GM21381 (cell line): ENCODE measurements at regions not wholly inside any gene's neighbourhood (a gene's known extent, or its start where the extent isn't known, plus 50 kb on each side); places are given as distances from the start of the nearest gene placed in this dataset.
"Not testable (repeated sequence)": the region's sequence is repeated elsewhere in the genome, so short reads cannot be mapped to it uniquely, and the experiment has no call there.

Experiments
- ATAC-seq: cut with Tn5 transposase; IDR thresholded peaks from one replicate; pipeline ENCODE4 v1.9.1; 2021; ENCODE audit warnings: mild to moderate bottlenecking, moderate library complexity; ENCODE audit not compliant: unreplicated experiment

DNA sequence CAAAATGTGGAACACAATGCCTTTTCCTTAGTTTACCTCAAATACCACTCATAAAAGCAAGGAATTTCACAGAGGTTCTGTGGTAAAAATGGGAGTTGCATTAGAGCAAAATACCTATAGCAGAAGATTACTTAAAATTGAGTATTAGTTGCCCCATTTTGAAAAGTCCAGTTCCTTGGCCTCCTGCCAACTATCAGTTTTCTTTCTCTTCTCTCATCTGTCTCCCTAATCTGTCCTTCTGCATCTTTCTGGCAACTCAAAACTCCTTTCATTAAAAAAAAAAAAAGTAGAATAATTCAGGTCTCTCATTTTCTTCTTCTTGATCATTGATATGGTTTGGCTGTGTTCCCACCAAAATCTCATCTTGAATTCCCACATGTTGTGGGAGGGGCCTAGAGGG, 127.3 kb downstream of the ATP23 start:
- no peak for ATAC-seq

DNA sequence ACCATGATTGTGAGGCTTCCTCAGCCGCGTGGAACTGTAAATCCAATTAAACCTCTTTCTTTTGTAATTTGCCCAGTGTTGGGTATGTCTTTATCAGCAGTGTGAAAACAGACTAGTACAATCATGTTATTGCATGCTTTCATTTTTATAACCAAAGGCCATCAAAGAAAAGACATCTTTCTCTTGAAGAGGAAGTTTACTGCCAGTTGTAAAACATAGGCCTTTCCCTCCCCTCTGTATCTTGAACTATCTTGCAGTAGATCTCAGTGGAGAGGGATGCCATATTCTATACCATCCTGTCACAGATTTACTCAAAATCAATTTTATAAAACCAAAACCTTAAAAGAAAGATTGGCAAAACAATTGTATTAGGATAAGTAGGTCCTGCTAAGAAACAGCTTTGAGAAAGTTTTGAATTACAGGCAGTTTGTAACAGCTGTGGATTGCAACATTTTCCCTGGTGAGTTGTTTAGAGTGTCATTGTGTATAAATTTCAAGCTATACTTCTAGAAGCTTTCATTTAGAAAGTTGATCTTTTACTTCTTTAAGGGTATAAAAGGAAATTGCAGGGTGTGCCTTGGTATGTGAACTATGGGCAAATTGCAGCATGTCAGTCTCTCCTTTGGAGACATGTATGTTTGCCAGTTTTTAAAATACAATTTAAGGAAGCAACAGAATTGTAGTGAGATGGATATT, 128.0 kb downstream of the ATP23 start:
- no peak for ATAC-seq

DNA sequence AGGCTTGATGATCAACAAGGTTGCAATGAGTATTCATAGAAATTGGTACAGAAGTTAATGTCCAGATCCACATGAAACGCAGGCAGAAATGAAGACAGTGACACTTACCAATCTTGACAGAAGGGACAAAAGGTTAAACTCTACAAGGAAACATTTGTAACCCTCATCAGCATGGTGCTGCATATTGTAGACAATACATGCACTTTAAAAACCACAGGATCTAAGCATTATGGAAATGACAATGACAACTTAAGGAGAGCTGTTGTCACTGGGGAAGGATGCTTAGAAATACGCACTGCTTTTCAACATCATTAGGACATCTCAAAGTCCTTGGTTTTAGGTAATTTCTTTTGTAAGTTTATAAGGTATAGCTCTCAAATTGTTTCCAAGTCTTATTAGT, 130.6 kb downstream of the ATP23 start:
- ATAC-seq = no peak

DNA sequence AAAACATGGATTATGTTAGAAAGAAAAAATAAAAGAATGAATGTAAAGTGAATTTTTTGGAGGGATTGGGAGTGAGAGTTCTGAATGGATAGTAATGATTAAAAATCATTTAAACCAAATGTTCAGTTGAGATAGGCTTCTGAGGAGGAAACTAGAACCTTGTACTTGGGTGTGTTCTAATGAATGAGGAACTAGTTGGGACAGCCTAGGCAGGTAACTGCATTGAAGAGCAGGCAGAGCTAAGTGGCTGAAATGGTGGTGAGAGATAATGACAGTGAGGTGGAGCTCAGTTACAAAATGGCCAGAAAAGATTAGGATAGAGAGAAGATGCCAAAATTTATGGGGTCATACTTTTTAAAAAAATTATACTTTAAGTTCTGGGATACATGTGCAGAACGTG, 132.9 kb downstream of the ATP23 start:
- no peak for ATAC-seq

DNA sequence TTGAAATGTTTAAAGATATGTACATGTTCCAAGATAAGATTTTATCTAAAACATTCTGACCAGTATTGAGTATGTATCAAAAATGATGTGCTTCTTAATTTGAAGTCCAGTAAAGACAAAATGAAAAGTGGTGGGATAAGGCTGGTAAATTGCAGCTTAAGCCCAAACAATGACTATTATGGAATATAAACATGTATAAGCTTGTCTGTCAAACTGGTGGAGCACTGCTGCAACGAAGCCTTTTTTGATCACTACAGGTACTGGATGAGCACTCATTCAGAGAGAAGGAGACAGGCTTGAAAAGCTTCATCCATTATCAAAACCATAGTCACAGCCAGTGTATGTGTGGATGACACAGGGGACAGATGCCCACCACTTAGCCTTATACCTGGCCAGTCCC, 138.4 kb downstream of the ATP23 start:
- ATAC-seq = no peak

DNA sequence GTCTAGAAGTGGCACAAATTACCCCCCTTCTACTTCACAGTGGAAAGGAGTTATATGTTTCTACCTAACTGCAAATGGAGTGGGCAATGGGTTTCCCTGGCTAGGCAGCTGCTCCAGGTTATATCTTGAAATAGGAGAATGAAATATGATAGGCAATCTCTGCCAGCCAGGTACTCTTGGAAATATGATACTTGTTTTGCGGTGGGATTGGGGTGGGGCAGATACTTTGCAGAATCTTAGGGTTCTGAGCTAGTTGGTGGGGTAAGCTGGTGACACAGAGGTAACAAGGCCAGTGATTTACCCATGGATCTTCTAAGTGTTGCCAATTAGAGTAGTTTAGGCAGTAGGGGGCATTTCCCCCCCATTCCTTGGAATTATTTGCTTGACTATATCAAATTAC, 140.1 kb downstream of the ATP23 start:
- no peak for ATAC-seq

DNA sequence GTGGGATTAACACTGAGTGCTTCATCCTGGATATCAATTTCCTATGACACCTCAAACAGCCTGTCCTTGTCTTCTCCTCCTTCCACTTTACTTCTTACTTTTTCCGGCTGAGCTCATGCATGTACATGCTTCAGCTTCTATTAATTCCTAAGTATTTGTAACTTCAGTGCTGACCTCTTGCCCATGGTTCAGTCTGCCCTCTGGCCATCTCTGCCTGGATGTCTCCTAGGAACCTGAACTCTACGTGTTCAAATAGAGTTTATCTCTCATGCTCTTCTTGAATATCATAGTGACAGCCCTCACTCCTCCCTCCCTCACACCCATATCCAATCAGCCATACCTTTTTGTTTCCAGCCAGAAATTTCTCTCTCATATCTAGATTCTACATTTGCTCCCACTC, 141.6 kb downstream of the ATP23 start:
- no peak for ATAC-seq

DNA sequence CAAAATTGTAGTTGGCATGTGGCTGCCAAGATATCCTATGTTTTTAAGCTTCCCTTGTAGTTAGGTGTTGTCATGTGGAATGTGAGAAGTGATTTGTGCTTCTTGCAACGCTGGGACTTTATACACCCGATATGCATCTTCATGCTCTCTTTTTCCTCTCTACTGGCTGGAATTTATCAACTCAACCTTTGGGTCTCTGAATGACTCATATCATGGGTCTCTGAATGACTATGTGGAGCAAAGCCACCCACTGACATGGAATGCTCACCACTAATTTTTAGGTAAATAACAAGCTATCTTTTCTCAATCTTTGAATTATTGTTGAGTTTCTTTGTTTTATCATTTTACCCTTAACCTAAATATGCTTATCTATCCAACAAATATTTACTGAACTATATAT, 144.6 kb downstream of the ATP23 start:
- no peak for ATAC-seq

DNA sequence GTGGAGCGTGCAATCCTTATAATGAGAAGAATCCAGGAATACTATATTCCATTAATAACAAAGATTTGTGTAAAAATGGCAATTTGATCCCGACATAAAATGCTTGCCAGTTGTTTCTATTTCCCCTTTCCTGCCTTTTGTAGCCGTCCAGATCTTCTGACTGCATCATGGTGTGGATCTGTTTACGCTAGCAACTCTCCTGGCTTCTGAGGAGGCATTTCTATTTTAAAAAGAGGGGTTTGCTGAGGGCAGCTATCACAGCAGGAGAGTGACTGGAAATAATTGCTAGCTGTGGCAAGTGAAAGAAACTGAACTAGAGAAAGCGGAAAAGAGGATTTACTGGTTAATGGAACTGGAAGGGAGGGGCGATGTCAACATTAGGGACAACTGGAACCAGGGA, 145.6 kb downstream of the ATP23 start:
- ATAC-seq = no peak

DNA sequence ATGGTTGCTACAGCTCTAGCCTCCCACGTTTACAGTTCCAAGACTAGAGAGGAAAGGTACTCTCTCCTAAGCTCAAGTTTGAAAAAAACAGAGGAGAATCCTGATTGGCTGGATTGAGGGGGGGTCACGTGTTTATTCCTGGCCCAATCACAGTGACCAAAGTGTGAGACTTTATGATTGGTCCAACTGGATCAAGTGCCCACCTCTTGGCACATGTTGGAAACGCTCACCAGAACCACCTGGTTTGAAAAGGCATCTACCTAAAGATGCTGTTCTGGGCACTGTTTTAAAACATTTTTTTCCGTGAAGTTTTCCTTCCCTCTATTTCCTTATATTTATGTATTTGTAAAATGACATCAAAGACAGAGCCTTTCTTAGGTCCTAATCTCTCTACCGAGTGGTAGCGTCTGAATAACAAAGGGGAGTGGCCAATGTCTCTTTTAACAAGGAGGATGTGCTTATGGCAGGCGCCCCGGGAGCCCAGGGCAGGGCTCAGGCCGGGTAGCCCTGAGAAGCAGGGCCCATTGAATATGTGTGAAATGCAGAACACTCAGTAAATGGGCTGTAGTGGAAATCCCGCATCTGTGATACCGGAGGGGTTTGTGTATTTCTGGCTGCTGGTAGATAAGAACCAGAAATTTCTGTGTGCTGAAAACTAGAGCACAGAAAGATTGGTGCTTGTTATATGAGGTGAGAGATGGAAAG, 146.2 kb downstream of the ATP23 start:
- no peak for ATAC-seq

DNA sequence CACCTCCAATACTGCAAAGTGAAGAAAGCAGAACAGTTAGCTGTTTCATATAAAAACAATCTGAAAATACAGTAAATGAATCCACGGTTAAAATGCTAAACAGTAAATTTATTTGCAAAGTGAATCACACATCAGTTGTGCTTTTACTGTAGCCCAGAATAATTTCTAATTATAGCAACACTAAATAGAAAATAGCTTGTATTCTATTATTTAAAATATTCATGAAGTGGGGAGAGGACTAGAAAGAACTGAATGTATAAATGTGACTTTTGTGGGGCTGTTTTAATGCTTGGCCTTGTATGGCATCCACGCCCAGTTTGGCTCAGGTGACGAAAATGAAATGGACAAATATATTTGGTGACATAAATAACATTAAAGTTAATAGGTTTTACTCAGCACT, 148.2 kb downstream of the ATP23 start:
- no peak for ATAC-seq

DNA sequence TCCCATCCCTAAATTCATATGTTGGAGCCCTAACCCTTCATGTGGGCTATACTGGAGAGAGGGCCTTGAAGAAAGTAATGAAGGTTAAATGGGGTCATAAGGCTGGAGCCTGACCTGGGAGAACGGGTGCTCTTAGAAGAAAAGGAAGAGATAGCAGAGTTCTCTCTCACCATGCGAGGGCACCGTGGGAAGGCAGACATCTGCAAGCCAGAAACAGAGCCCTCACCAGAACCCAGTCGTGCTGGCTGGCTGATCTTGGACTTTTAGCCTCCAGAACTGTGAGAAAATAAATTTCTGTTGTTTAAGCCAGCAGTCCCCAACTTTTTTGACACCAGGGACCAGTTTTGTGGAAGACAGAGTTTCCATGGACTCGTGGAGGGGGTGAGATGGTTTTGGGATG, 149.3 kb downstream of the ATP23 start:
- ATAC-seq = no peak

DNA sequence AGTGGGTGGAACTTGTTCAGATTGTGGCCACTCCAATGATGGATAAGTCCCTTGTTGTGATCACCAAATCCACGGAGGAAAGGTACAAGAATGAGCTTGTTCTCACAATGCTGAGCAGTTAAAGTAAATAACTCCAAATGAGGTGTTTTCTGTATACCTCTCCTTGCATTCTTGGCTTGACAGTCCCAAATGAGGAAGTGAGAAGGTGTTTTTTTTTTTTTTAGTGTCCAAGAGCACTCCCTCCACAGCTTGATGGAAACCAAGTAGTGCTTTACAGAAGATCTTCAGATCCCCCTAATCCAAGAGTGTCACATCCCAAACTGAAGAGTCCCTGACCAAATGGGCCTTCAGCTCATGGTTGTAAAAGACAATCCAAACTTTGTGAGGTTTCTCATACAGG, 153.6 kb downstream of the ATP23 start:
- no peak for ATAC-seq

DNA sequence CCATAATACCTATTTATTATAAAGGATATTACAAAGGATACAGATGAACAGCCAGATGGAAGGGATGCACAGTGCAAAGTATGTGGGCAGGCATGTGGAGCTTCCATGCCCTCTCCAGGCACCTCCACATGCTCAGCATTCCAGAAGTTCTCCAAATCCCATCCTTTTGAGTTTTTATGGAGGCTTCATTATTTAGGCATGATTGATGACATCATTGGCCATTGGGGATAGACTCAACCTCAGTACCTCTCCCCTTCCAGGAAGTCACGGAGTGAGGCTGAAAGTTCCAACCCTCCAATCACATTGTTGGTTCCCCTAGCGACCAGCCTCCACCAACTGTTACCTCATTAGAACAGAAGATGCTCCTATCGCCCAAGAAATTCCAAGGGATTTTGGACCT, 156.4 kb downstream of the ATP23 start:
- no peak for ATAC-seq

DNA sequence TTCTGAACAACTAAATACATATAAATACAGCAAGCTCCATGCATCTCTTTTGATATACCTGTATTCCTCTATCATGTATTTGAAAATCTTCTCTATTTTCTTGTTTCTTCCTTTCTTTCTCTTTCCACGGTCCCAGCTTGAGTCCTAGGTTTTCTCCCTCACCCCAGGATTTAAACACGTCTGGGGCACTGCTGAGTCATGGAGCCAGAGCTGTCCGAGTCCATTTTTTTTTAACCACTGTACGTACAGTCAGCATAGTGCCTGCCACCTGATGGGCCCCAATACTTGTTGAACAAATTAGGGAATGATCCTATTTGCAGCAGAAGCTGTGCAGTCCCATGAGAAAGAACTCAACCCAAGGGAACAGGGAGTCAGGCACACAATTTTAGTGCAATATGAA, 158.1 kb downstream of the ATP23 start:
- no peak for ATAC-seq

DNA sequence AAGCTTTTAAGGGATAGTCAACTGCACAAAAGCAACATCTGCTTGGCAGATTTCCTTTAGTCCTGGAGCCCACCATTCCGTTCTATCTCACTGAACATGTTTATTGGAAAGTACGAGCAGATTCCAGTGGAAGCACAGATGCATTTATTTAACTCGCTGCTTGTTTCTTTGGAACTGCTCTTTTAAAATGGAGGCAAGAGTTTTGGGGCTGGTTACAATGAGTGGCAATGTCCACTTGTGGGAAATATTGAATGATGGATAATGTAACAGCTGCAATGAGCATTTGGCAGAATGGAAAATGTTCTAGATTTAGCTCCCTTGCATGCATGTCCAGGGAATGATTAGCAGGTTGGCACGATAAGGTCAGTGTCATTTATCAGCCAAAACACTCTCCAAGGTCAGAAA, 163.0 kb downstream of the ATP23 start:
- ATAC-seq = no peak

DNA sequence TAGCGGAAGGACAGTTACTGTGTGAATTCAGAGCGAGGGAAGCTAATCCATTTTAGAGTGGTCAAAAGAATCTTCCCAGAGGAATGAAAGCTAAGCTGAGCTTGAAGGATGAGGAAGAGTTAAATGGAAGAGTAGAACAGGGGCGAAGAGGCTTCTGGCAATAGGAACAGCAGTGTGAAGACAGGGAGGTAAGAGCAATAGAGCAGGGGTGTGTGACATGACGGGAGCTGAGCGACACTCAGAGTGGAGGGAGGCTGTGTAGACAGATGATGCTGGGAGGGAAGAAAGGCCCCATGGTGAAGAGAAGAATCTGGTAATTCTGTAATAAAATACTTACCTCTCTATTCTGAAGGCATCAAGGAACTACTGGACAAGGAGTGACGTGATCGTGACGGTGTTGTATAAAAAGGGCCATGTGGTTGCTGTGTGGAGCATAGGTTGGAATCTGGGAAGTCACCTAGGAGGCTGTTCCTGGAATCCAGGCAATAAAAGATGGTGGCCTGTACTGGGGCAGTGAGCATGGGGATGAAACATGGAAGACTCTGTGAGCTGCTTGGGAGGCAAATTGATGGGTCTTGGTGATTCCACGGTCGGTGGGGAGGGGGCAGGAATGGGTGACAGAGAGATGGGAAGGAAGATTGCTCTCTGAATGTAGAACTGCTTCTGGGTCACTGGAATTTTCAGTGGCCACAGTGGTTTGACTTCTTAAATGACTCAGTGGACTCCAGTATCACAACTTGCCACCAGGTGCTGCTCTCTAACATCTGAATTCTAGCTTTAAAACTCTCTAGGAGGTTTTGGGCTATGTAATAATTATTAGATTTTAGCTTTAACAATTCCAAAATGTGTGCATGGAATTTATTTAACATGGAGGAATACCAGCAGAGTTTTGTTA, 164.1 kb downstream of the ATP23 start:
- no peak for ATAC-seq

DNA sequence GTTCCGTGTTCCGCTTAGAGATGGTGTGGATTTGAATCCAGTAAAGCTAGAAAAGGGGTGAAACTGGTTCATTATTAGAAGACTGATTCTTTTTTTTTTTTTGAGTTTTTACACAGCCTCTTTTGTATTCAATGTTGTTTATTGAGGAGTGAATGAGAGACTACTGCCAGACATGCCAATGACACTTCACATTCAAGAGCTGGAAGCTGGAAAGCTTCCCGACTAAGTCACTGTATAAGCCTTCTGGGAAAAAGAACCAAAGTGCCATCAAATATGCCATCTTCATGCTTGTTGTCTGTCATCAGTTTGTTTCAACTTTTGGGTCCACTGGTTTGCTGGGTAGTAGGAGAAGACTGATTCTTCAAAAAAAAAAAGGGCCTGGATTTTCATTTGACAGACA, 164.8 kb downstream of the ATP23 start:
- no peak for ATAC-seq

DNA sequence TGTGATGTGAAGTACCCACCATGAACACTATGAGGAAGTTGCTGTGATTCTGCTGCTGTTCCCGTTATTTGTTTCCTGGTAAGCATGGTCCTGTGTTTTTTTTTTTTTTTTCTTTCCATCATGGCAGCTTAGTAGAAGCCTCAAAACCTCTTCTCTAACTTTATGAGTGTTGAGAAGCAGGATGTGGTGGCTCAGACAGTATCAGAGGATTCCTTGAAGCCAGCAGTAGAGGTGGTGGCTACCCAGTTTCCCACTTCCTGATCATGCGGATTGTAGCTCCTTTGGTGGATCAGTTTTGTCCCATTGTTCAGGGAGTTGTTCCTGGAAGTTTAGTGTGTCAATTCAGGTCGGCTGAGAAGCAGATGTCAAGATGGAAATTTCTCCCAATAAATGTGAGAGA, 175.8 kb downstream of the ATP23 start:
- no peak for ATAC-seq

DNA sequence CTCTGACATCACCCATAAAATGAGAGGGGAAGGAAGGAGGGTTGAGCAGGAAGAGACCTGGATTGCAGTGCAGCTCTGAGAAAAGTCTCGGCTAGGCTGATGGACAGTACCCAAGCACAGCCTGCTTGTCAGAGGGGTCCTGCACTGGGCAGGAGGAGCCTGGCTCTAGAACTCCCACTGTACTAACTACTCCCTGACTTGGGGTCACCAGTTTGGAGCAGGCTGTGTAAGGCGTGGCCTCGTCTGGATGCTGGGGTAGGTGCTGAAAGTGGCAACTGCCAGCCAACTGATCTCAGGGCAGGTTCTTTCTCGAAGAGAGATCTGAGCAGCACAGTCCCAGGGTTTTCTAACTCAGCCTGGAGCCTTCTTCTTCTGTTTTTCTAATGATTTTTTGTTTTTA, 176.3 kb downstream of the ATP23 start:
- no peak for ATAC-seq

DNA sequence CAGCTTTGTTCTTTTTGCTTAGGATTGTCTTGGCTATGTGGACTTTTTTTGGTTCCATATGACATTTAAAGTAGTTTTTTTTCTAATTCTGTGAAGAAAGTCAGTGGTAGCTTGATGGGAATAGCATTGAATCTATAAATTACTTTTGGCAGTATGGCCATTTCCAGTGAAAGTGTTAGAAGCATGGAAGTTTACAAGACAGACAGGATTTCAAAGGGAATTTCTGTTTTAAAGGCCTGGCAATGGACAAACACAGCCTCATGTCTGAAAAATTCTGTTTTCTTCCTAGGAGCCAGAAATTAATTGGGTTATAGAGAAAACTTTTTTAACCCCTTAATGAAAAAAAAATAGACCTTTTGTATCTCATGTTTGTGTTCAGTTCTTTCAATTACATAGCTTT, 184.4 kb downstream of the ATP23 start:
- ATAC-seq = not testable (repeated sequence)
